Calu3 (cell line): ENCODE measurements at regions not wholly inside any gene's neighbourhood (a gene's known extent, or its start where the extent isn't known, plus 50 kb on each side); places are given as distances from the start of the nearest gene placed in this dataset.

Source experiments
- BruUV-seq: library from RNA; stranded (reverse); fragments of 400-500 nt; replicated peaks from 2 replicates; lab custom pipeline; 2021; lab: Mats Ljungman, UMichigan
- CTCF ChIA-PET: fragments of 300-600 bp; sonication (Branson Sonifier 250); formaldehyde crosslinking; loops from one replicate; lab custom pipeline; 2022; ENCODE audit warnings: antibody characterized with exemption; lab: Charles Lee
- DNase-seq: peaks from one replicate; pipeline ENCODE4 v3.0.0; 2022
- H3K27ac Mint-ChIP-seq: one replicate; pipeline ENCODE4 v1.8.0; 2022; ENCODE audit warnings: mixed read lengths; ENCODE audit not compliant: unreplicated experiment
- H3K27me3 Mint-ChIP-seq: one replicate; pipeline ENCODE4 v1.8.0; 2022; ENCODE audit warnings: mixed read lengths; ENCODE audit not compliant: unreplicated experiment
- H3K36me3 Mint-ChIP-seq: one replicate; pipeline ENCODE4 v1.8.0; 2022; ENCODE audit warnings: mild to moderate bottlenecking, moderate library complexity, mixed read lengths; ENCODE audit not compliant: insufficient read depth, unreplicated experiment
- H3K4me1 Mint-ChIP-seq: one replicate; pipeline ENCODE4 v1.8.0; 2022; ENCODE audit warnings: mild to moderate bottlenecking, low read depth, mixed read lengths; ENCODE audit not compliant: unreplicated experiment
- H3K4me3 Mint-ChIP-seq: one replicate; pipeline ENCODE4 v1.8.0; 2022; ENCODE audit warnings: mild to moderate bottlenecking, low read depth, moderate library complexity, mixed read lengths; ENCODE audit not compliant: unreplicated experiment
- H3K9me3 Mint-ChIP-seq: one replicate; pipeline ENCODE4 v1.8.0; 2022; ENCODE audit warnings: low read depth, mixed read lengths; ENCODE audit not compliant: unreplicated experiment
- intact Hi-C: fragments of 100-400 bp; cut with micrococcal nuclease; formaldehyde crosslinking; loops from one replicate; pipeline ENCODE4 v1.10.0; 2022; ENCODE audit not compliant: unreplicated experiment
- TF ChIP-seq, protein P1 (sequence below): fragments of 200-600 bp; IDR thresholded peaks from one replicate; pipeline ENCODE4 v1.8.0; 2022; ENCODE audit warnings: antibody characterized with exemption; ENCODE audit not compliant: unreplicated experiment

DNA sequence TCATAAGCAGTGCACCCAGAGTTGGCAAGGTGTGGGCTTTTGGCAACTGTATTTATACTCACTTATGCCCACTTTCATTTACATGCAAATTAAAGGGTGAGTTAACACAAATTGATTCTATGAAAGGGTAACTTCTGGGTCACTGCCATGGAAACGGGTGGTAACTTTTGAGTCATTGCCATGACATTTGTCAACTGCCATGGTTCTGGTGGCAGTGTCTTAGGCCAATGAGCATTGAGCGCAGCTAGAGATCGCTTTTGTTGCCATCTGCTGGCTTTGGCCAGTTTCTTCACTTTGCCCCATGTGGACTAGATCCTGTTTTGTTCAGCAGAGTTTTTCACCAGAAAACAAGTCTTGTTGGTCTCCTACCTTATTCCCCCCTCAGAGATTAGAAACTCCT lies 170.8 kb upstream of the NUDT6 start:
- TF ChIP-seq, protein P1, sequence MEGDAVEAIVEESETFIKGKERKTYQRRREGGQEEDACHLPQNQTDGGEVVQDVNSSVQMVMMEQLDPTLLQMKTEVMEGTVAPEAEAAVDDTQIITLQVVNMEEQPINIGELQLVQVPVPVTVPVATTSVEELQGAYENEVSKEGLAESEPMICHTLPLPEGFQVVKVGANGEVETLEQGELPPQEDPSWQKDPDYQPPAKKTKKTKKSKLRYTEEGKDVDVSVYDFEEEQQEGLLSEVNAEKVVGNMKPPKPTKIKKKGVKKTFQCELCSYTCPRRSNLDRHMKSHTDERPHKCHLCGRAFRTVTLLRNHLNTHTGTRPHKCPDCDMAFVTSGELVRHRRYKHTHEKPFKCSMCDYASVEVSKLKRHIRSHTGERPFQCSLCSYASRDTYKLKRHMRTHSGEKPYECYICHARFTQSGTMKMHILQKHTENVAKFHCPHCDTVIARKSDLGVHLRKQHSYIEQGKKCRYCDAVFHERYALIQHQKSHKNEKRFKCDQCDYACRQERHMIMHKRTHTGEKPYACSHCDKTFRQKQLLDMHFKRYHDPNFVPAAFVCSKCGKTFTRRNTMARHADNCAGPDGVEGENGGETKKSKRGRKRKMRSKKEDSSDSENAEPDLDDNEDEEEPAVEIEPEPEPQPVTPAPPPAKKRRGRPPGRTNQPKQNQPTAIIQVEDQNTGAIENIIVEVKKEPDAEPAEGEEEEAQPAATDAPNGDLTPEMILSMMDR = no peak
- Mint-ChIP-seq H3K9me3 (no peaks in the 10 kb centered on the region), H3K4me1 (peaks cover 9% of the 10 kb centered on the region), H3K4me3 (no peak overlapping the region), H3K27me3 (no peaks in the 10 kb centered on the region), H3K27ac (no peak overlapping the region), H3K36me3 (no peaks in the 10 kb centered on the region)
- CTCF ChIA-PET = no interaction called here
- BruUV-seq = no TSS peak
- DNase-seq = no peak
- intact Hi-C loops = no loop called here

DNA sequence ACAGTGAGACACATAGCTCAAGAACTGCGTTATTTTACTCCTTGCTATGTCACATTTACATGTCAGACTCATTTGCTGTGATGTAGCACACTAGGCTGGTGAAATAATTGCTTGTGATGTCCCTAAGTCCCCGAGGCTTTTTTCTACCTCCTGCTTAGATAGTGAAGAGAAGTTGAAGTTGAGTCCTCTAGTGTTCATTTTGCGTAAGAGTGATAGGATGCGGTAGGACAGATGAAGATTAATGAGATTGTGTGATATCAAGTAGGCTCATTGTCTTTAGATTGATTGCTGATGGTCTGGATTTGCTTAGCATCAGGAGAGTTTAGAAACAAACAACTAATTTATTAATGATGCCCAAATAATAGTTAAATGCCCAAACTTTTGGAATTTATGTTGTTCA lies 173.6 kb upstream of the NUDT6 start:
- TF ChIP-seq, protein P1 = no peak
- H3K36me3 Mint-ChIP-seq = no peaks in the 10 kb centered on the region
- DNase-seq = no peak
- H3K4me1 Mint-ChIP-seq = peaks cover 9% of the 10 kb centered on the region
- no peak overlapping the region for H3K4me3 Mint-ChIP-seq
- no TSS peak for BruUV-seq
- H3K27me3 Mint-ChIP-seq = no peaks in the 10 kb centered on the region
- H3K9me3 Mint-ChIP-seq = no peaks in the 10 kb centered on the region
- CTCF ChIA-PET = no interaction called here
- intact Hi-C loops = no loop called here
- H3K27ac Mint-ChIP-seq = no peak overlapping the region

DNA sequence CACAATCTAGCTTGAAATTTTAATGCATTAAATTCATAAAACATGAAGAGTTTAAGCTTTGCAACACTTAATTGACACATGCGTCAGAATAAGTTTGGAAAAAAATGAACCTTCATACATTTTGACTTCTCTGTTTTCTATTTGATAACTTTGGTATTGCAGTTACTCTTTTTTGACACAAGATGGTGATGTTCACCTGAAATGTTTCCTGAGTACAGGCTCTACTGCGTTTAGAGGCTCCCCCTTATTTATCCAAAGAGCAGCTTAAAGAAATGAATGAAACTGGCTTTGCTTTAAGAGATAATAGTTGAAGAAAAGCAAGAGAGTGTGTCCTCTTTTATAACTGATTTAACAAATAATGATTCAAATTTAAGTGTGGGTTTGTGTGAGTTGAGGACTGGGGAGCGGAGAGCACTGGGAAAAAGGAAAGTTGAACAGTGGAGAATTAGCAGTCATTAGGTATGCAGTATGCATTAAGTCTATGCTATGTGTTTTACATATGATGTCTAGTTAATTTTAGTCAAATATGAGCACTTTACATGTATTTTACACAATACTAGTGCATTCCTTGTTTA lies 180.6 kb upstream of the NUDT6 start:
- CTCF ChIA-PET = no interaction called here
- intact Hi-C loops = loop anchor here (1.0 to 10.0 kb wide), 4 partner anchors 288 to 1009 kb away; no protein-coding TSS in a partner anchor
- H3K36me3 Mint-ChIP-seq = peaks cover 5% of the 10 kb centered on the region
- peaks cover 7% of the 10 kb centered on the region for H3K4me1 Mint-ChIP-seq
- TF ChIP-seq, protein P1 = peak; percentile 33
- DNase-seq = no peak
- H3K4me3 Mint-ChIP-seq = no peak overlapping the region
- H3K9me3 Mint-ChIP-seq = no peaks in the 10 kb centered on the region
- H3K27me3 Mint-ChIP-seq = no peaks in the 10 kb centered on the region
- no TSS peak for BruUV-seq
- H3K27ac Mint-ChIP-seq = no peak overlapping the region

DNA sequence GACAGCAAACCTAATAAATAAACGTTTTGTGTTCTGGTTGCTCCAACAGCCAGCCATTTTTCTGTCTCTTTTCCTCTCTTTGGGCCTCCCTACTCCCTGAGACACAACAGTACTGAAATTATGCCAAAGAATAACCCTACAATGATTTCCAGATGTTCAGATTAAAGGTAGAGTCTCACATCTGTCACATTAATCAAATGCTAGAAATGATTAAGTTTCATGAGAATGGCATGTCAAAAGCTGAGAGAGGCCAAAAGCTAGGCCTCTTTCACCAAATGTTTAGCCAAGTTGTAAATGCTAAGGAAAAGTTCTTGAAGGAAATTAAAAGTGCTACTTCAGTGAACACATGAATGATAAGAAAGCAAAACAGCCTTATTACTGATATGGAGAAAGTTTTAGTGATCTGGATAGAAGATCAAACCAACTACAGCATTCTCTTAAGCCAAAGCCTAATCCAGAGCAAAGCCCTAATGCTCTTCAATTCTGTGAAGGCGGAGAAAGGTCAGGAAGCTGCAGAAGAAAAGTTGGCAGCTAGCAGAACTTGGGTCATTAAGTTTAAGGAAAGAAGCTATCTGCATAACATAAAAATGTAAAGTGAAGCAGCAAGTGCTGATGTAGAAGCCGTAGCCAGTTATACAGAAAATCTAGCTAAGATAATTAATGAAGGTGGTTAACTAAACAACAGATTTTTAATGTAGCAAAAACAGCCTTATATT lies 182.1 kb upstream of the NUDT6 start:
- Mint-ChIP-seq H3K9me3 (no peaks in the 10 kb centered on the region), H3K4me3 (no peak overlapping the region), H3K4me1 (peaks cover 7% of the 10 kb centered on the region), H3K36me3 (peaks cover 5% of the 10 kb centered on the region), H3K27ac (no peak overlapping the region), H3K27me3 (no peaks in the 10 kb centered on the region)
- TF ChIP-seq, protein P1 = no peak
- intact Hi-C loops = loop anchor here (5.0 to 10.0 kb wide), 2 partner anchors 660 to 1008 kb away; no protein-coding TSS in a partner anchor
- BruUV-seq = no TSS peak
- CTCF ChIA-PET = no interaction called here
- DNase-seq = no peak
